GM23248 (cell line): ENCODE measurements at regions not wholly inside any gene's neighbourhood (a gene's known extent, or its start where the extent isn't known, plus 50 kb on each side); places are given as distances from the start of the nearest gene placed in this dataset.

Source experiments
- DNase-seq: peaks from one replicate; pipeline ENCODE4 v3.0.0-alpha.2; 2015
- H2AFZ ChIP-seq: fragments of 200-600 bp; sonication (generic); 2 replicates; pipeline ENCODE4 v1.6.1; 2016; ENCODE audit warnings: antibody characterized with exemption
- H3F3A ChIP-seq: fragments of 200-600 bp; sonication (generic); 2 replicates; pipeline ENCODE4 v1.6.1; 2016; ENCODE audit warnings: mild to moderate bottlenecking, antibody characterized with exemption, mixed run types; ENCODE audit not compliant: insufficient read depth
- H3K27ac ChIP-seq: fragments of 200-600 bp; sonication (generic); 2 replicates; pipeline ENCODE4 v1.5.1; 2016; ENCODE audit warnings: mild to moderate bottlenecking
- H3K27me3 ChIP-seq: fragments of 200-600 bp; sonication (generic); replicated peaks from 2 replicates; pipeline ENCODE4 v1.6.1; 2016; ENCODE audit warnings: mild to moderate bottlenecking; ENCODE audit not compliant: insufficient read depth
- H3K36me3 ChIP-seq: fragments of 200-600 bp; sonication (generic); 2 replicates; pipeline ENCODE4 v1.6.1; 2016; ENCODE audit warnings: low read depth, mild to moderate bottlenecking
- H3K4me1 ChIP-seq: fragments of 200-600 bp; sonication (generic); 2 replicates; pipeline ENCODE4 v1.6.1; 2016; ENCODE audit warnings: mild to moderate bottlenecking; ENCODE audit not compliant: insufficient read depth
- H3K4me2 ChIP-seq: fragments of 200-600 bp; sonication (generic); one replicate; pipeline ENCODE4 v1.6.1; 2016; ENCODE audit warnings: mild to moderate bottlenecking; ENCODE audit not compliant: unreplicated experiment
- H3K4me3 ChIP-seq: fragments of 200-600 bp; sonication (generic); 2 replicates; pipeline ENCODE4 v1.5.1; 2016; ENCODE audit warnings: mild to moderate bottlenecking
- H3K79me2 ChIP-seq: fragments of 200-600 bp; sonication (generic); 2 replicates; pipeline ENCODE4 v1.6.1; 2016; ENCODE audit warnings: mild to moderate bottlenecking; ENCODE audit not compliant: insufficient read depth
- H3K9ac ChIP-seq: fragments of 200-600 bp; sonication (generic); 2 replicates; pipeline ENCODE4 v1.6.1; 2016; ENCODE audit warnings: mild to moderate bottlenecking
- H3K9me2 ChIP-seq: fragments of 200-600 bp; sonication (generic); 2 replicates; pipeline ENCODE4 v1.6.1; 2016; ENCODE audit warnings: mixed run types, mild to moderate bottlenecking, moderate library complexity; ENCODE audit not compliant: insufficient read depth
- H3K9me3 ChIP-seq: fragments of 200-600 bp; sonication (generic); one replicate; pipeline ENCODE4 v1.6.1; 2017; ENCODE audit warnings: low read depth
- H4K20me1 ChIP-seq: fragments of 200-600 bp; sonication (generic); 2 replicates; pipeline ENCODE4 v1.6.0; 2016; ENCODE audit not compliant: insufficient read depth
- EZH2 ChIP-seq: fragments of 200-600 bp; sonication (generic); IDR thresholded peaks from 2 replicates; pipeline ENCODE4 v1.6.1; 2018; ENCODE audit warnings: antibody characterized with exemption, mild to moderate bottlenecking; ENCODE audit not compliant: insufficient read depth, poor library complexity, severe bottlenecking
- EZH2phosphoT487 ChIP-seq: fragments of 200-600 bp; sonication (generic); IDR thresholded peaks from 2 replicates; pipeline ENCODE4 v1.6.1; 2018; ENCODE audit warnings: antibody characterized with exemption, moderate library complexity, mild to moderate bottlenecking, low read depth; ENCODE audit not compliant: insufficient read depth
- WGBS, 2 experiments: methylation state at CpG; one replicate each; pipeline ENCODE4 v1.1.6; 2015 to 2017; ENCODE audit warnings: low lambda C conversion rate in 2 of 2, low coverage in 1 of 2; ENCODE audit errors: missing lambda C conversion rate in 2 of 2; 5-methylcytosine and 5-hydroxymethylcytosine counted together
- in situ Hi-C: fragments of 300-500 bp; cut with MboI; formaldehyde crosslinking; loops from 2 replicates; pipeline ENCODE4 v1.15.0; 2020

GRCh38 chr2:35463805-35464596, 891.6 kb upstream of the CRIM1 start:
- in situ Hi-C loops: no loop called here
- no peak overlapping the region for H2AFZ ChIP-seq
- no peaks in the 10 kb centered on the region for H3K4me1 ChIP-seq
- no peak for DNase-seq
- no peak overlapping the region for H3K9ac ChIP-seq
- H3K9me3 ChIP-seq: no peaks in the 10 kb centered on the region
- H3K36me3 ChIP-seq: no peaks in the 10 kb centered on the region
- 18 to 28% methylated on average over 6 of the region's 6 CpGs for WGBS, 2 experiments
- no peak overlapping the region for H3K4me2 ChIP-seq
- no peaks in the 10 kb centered on the region for H3F3A ChIP-seq
- H3K79me2 ChIP-seq: no peaks in the 10 kb centered on the region
- no peak overlapping the region for H3K27ac ChIP-seq
- no peaks in the 10 kb centered on the region for H3K9me2 ChIP-seq
- no peak for TF ChIP-seq EZH2
- no peak for TF ChIP-seq EZH2phosphoT487
- H4K20me1 ChIP-seq: no peaks in the 10 kb centered on the region
- H3K4me3 ChIP-seq: no peak overlapping the region
- H3K27me3 ChIP-seq: no peaks in the 10 kb centered on the region

- no peak overlapping the region for H2AFZ ChIP-seq
- 10 to 11% methylated on average over 5 of the region's 5 CpGs for WGBS, 2 experiments
- no peaks in the 10 kb centered on the region for H3K79me2 ChIP-seq
- H3K9me3 ChIP-seq: no peaks in the 10 kb centered on the region
- H4K20me1 ChIP-seq: no peaks in the 10 kb centered on the region
- TF ChIP-seq EZH2 (no peak), EZH2phosphoT487 (no peak)
- no peaks in the 10 kb centered on the region for H3K9me2 ChIP-seq
- no peak overlapping the region for H3K4me3 ChIP-seq
- H3K36me3 ChIP-seq: no peaks in the 10 kb centered on the region
- no peak overlapping the region for H3K27ac ChIP-seq
- no peak overlapping the region for H3K9ac ChIP-seq
- no peaks in the 10 kb centered on the region for H3K27me3 ChIP-seq
- H3K4me2 ChIP-seq: no peak overlapping the region
- DNase-seq: peak; percentile 5
- H3K4me1 ChIP-seq: no peaks in the 10 kb centered on the region
- in situ Hi-C loops: no loop called here
- H3F3A ChIP-seq: no peaks in the 10 kb centered on the region
Measured at GRCh38 chr2:35462226-35462998, 893.2 kb upstream of the CRIM1 start.

- in situ Hi-C loops: no loop called here
- H3K27ac ChIP-seq: no peak overlapping the region
- no peaks in the 10 kb centered on the region for H3K4me1 ChIP-seq
- no peak overlapping the region for H2AFZ ChIP-seq
- no peak overlapping the region for H3K4me3 ChIP-seq
- no peaks in the 10 kb centered on the region for H3K27me3 ChIP-seq
- no peaks in the 10 kb centered on the region for H3F3A ChIP-seq
- H4K20me1 ChIP-seq: no peaks in the 10 kb centered on the region
- H3K9me2 ChIP-seq: no peaks in the 10 kb centered on the region
- H3K79me2 ChIP-seq: no peaks in the 10 kb centered on the region
- no peak overlapping the region for H3K9ac ChIP-seq
- H3K36me3 ChIP-seq: no peaks in the 10 kb centered on the region
- DNase-seq: no peak
- no peak overlapping the region for H3K4me2 ChIP-seq
- no peak for TF ChIP-seq EZH2
- no peak for TF ChIP-seq EZH2phosphoT487
- no peaks in the 10 kb centered on the region for H3K9me3 ChIP-seq
Measured at GRCh38 chr2:35461406-35461805, 894.2 kb upstream of the CRIM1 start.

GRCh38 chr2:35454966-35455638, 900.5 kb upstream of the CRIM1 start:
- in situ Hi-C loops: no loop called here
- Histone ChIP-seq H3F3A (no peaks in the 10 kb centered on the region), H3K27ac (no peak overlapping the region), H3K9me2 (no peaks in the 10 kb centered on the region), H3K9ac (no peak overlapping the region), H2AFZ (no peak overlapping the region), H3K4me2 (no peak overlapping the region), H3K4me1 (no peaks in the 10 kb centered on the region), H3K36me3 (no peaks in the 10 kb centered on the region), H3K79me2 (no peaks in the 10 kb centered on the region), H4K20me1 (no peaks in the 10 kb centered on the region), H3K4me3 (no peak overlapping the region), H3K9me3 (no peaks in the 10 kb centered on the region), H3K27me3 (no peaks in the 10 kb centered on the region)
- TF ChIP-seq EZH2 (no peak), EZH2phosphoT487 (no peak)
- 43 to 46% methylated on average over 3 of the region's 3 CpGs for WGBS, 2 experiments
- DNase-seq: peak; percentile 4
